Amniotic epithelial cell (primary cell): ENCODE measurements at regions not wholly inside any gene's neighbourhood (a gene's known extent, or its start where the extent isn't known, plus 50 kb on each side); places are given as distances from the start of the nearest gene placed in this dataset.
"Not testable (repeated sequence)": the region's sequence is repeated elsewhere in the genome, so short reads cannot be mapped to it uniquely, and the experiment has no call there.

Experiments
- DNase-seq: peaks from one replicate; pipeline ENCODE4 v3.0.0-alpha.2; 2010; ENCODE audit warnings: low read depth

DNA sequence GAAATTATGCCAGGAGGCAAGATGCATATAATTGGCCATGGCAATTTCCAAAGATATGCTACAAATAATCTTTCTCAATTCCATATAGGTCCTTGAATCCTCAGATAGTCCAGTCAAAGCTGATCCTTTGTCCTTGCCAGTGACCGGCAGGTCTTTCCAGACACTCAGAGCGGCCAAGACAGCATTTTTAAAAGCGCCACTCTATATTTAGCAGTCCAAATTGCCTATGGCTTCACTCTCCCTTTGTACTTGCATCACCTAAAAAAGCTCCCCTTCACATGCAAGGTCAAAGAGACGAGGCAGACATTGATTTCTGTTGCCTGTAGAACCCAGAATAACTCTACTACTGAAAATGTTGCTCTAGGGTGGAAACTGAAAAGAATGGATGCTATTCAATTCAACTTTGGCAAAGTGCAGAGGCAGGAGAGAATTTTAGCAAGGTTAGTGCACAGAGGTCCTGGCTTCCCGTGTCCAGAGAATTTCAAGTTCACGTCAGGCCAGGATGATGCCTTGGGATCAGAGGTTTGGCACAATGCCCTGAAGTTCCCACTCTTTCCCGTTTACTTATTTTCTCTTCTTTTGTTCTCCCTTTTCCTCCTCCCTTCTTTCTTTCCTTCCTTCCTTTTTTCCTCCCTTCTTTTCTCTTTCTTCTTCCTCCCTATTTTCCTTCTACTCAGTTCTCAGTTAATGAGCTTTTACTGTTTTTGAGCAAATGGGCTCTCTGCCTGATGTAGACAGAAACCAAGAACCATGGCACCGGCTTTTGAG lies 108.5 kb downstream of the KCNK1 start:
- DNase-seq, result no peak

DNA sequence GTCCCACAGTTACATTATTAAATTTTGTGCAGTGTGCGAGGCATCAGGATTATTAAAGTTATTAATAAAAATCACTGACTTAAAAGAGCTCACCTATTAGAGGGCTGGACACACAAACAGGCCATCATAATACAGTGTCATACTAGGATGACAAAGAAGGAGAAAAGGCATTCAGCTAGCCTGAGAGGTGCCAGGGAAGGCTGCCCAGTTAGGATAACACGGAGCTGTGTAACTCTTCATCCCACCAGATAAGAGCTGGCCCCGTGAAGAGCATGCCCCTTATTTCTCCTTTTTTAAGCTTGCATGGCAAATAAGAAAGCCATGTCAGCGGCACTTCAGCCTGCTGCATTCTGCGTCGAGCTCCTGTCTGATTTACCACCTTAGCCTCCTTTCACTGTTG lies 109.5 kb downstream of the KCNK1 start:
- DNase-seq, result no peak

- not testable (repeated sequence) for DNase-seq
Measured at GRCh38 chr1:233724131-233724631, 110.3 kb downstream of the KCNK1 start.

DNA sequence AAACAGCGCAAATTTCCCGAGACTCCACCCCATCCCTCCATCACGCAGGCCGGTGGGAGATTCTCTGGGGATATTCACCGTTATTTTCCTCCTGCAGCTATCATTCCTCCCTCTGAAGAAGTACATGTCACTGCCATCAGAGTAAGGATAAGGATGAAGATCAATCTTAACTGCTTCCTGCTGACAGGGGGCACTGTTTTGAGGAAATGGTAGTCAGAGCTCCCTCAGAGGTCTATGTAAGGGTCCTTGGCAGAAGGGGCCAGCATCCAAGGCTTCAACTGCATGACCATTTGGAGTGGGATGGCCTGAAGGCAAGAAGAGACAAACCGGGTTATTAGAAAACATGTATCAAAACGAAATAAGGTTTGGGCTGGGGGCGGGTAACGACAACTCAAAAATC lies 111.5 kb downstream of the KCNK1 start:
- DNase-seq, result no peak

DNA sequence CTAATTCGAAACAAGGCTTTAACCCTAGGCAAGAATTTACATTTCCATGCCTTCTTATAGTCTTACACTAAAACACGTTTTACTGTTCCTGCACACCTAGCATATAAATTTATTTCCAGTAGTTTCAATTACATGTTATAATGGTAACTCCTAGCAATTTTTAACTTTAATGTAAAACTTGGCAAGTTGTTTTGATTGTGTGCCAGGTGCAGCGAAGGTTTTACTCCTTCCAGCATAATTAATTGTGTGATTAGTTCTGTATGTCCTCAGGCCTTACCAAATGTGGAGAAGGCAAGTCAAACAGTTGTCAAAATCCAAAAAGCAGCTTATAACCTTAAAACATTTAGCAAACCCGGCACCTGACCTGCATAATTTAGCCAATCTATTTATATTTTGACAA lies 114.8 kb downstream of the KCNK1 start:
- no peak for DNase-seq

DNA sequence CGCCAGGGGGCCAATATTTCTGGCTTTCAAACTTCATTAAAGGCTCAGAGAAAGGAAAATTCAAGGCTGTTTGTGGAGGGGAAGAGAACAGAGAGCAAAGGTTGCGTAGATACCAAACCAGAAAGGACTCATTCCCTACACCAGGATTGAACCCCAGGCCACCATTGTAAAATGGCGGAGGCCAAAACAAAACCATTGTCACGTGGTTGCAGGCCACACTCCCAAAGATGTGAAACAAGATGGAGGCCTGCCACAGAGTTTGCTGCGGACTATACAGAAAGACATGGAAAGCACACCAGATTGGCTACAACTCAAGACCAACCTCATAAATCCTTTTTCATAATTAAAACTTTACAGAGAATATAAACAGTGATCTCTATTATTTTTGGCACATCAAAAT lies 116.5 kb downstream of the KCNK1 start:
- DNase-seq, result no peak

GRCh38 chr1:233730809-233731208 lies 116.9 kb downstream of the KCNK1 start:
- DNase-seq, result no peak

DNA sequence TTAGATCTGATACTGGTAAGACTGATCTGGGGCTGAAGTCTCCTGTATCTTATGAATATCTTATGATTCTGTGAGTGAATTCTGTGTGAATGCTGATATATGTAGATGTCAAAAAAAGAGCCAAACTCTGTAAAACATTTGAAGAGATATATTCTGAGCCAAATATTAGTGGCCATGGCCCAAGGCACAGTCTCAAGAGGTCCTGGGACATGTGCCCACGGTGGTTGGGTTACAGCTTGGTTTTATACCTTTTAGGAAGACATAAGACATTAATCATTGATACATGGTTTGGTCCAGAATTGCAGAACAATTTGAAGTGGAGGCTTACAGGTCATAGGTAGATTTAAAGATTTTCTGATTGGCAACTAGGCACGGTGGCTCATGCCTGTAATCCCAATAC lies 118.3 kb downstream of the KCNK1 start:
- DNase-seq, result no peak

DNA sequence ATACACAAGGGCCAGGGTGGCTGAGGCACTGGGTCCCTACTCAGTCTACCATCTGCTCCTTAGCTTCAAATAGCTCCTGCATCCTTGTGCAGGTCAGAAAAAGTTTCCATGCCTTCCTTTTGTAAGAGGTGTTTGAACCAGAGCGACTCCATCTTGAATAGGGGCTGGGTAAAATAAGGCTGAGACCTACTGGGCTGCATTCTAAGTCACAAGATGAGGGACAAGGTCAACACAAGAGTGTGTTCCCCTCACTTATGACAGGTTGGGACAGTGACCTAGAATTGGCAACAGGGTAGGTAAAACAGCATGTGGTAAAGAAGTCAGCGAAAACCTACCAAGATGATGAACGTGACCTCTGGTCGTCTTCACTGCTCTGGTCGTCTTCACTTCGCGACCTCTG lies 120.5 kb downstream of the KCNK1 start:
- no peak for DNase-seq

GRCh38 chr1:233735331-233735730 lies 121.4 kb downstream of the KCNK1 start:
- DNase-seq, result no peak

GRCh38 chr1:233735847-233736246 lies 121.9 kb downstream of the KCNK1 start:
- DNase-seq, result no peak

- DNase-seq, result no peak
Measured at GRCh38 chr1:233737341-233737740, 123.4 kb downstream of the KCNK1 start.

DNA sequence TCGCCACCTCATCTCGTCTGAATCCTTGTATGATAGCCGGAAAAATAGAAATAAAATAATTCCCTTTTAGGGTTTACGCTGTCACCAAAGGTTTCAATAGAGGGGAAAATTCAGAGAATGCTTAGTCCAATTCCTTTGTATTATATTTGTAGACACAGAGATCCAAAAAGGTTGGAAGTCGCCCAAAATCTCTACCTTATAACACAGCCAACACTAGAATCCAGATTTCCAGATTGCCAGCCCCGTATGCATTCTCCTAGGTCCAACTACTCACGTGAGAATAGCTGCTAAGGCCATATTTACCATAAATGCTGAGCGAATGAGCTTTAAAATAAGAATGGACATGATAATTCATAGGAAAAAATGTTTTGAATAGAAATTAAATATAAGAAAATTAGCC lies 124.5 kb downstream of the KCNK1 start:
- DNase-seq, result no peak

GRCh38 chr1:233738850-233739249 lies 124.9 kb downstream of the KCNK1 start:
- DNase-seq, result no peak

GRCh38 chr1:233744779-233745513 lies 131.0 kb downstream of the KCNK1 start:
- DNase-seq, result no peak

- no peak for DNase-seq
Measured at GRCh38 chr1:233750139-233750538, 136.2 kb downstream of the KCNK1 start.

DNA sequence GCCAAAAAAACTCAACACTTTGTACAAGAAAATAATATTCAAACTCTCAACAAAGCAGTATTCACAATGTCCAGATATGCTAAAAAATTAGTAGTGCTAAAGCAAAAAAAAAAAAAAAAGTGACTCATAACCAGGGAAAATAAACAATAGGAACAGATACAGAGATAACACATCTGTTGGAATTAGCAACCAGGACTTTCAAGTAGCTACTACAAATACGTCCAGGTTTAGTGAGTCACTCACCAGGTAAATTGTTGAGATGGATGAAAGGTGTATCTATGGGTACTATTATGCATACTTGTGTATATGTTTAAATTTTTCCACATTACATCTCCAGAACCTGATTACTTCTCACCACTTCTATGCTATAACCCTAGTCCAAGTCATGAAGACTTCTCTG lies 144.8 kb upstream of the SLC35F3 start:
- DNase-seq, result no peak

DNA sequence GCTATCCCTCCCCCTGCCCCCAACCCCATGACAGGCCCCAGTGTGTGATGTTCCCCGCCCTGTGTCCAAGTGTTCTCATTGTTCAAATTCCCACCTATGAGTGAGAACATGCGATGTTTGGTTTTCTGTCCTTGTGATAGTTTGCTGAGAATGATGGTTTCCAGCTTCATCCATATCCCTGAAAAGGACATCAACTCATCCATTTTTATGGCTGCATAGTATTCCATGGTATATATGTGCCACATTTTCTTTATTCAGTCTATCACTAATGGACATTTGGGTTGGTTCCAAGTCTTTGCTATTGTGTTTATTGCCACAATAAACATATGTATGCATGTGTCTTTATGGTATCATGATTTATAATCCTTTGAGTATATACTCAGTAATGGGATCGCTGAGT lies 140.2 kb upstream of the SLC35F3 start:
- DNase-seq, result not testable (repeated sequence)

DNA sequence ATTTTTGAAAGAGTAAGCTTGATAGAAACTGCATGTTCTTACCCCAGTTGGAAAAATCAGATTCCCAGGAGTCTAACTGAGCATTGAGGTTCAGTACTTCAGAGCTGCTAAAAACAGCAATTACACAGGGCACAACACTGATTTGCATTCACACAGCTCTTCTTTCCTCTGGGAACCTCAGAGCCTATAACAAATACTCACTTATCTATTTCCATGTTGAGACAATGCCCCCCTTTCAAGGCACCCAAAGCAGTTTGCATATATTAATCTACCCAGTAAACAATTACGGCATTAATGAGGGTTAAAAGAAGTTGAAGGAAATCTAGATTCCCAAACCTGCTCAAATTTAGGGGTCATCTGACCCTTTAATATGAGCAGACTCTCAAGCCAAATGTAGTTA lies 126.9 kb upstream of the SLC35F3 start:
- DNase-seq, result no peak

DNA sequence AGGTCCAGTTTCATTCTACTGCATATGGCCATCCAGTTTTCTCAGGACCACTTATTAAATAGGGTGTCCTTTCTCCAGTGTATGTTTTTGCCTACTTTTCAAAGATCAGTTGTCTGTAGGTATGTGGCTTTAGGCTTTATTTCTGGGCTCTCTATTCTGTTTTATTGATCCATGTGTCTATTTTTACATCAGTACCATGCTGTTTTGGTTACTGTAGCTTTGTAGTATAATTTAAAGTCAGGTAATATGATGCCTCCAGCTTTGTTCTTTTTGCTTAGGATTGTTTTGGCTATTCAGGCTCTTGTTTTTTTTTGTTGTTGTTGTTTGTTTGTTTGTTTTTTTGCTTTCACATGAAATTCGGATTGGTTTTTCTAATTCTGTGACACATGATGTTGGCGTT lies 124.4 kb upstream of the SLC35F3 start:
- DNase-seq, result no peak

- DNase-seq, result no peak
Measured at GRCh38 chr1:233782937-233783586, 121.4 kb upstream of the SLC35F3 start.

DNA sequence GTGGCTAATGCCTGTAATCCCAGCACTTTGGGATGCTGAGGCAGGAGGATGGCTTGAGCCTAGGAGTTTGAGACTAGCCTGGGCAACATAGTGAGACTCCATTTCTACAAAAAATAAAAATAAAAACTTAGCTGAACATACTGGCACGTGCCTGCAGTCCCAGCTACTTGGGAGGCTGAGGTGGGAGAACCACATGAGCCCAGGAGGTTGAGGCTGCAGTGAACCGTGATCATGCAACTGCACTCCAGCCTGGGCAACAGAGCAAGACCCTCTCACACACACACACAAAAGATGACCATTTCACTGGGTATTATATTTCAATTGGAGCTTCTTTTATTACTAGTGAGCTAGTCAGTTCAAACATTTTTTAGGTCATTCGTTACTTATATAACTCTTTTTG lies 116.9 kb upstream of the SLC35F3 start:
- DNase-seq, result no peak

DNA sequence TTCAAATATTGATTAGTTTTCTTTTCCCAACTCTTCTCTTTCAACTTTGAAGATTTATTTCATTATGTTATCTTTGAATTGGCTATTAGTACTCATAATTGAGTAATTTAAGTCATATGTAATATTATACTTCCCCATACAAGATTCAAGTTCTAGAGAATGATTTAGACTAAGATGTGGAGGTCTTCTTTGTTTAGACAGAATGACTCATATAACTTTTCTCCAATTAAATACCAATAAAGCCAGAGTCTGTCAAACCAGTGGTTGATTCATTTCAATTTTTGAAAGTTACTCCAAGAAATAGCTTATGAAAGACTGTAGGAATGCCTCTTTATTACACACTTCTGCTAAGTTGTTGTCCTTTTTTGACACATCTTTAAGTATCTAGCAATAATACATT lies 115.8 kb upstream of the SLC35F3 start:
- no peak for DNase-seq
